ENCODE measurements at regions not wholly inside any gene's neighbourhood (a gene's known extent, or its start where the extent isn't known, plus 50 kb on each side); places are given as distances from the start of the nearest gene placed in this dataset.

- Histone ChIP-seq H3K4me1 (replicated peaks) (no peaks in the 10 kb centered on the region), H3K36me3 (no peaks in the 10 kb centered on the region), H3K27me3 (replicated peaks; ENCODE audit: insufficient read depth) (no peaks in the 10 kb centered on the region), H3K27ac (no peak overlapping the region), H3K4me3 (no peak overlapping the region), H3K9me3 (no peaks in the 10 kb centered on the region)
- TF ChIP-seq POLR2AphosphoS5 (IDR thresholded peaks at IDR 0.05) (no peak), POLR2A (IDR thresholded peaks at IDR 0.05) (no peak), CTCF (IDR thresholded peaks at IDR 0.05) (no peak)
- DNase-seq (ENCODE audit: low spot score), result no peak
- intact Hi-C loops (cut with DNase I), result no loop called here
- 73% methylated on average over 4 of the region's 4 CpGs for WGBS
These were observed 273.1 kb downstream of the C12orf50 start for GRCh38 chr12:87756111-87756510.

- no peaks in the 10 kb centered on the region for H3K27me3 ChIP-seq (replicated peaks; ENCODE audit: insufficient read depth)
- no peak overlapping the region for H3K27ac ChIP-seq
- WGBS, result 65% methylated on average over 2 of the region's 2 CpGs
- no peaks in the 10 kb centered on the region for H3K4me1 ChIP-seq (replicated peaks)
- intact Hi-C loops (cut with DNase I), result no loop called here
- TF ChIP-seq CTCF (IDR thresholded peaks at IDR 0.05) (no peak), POLR2AphosphoS5 (IDR thresholded peaks at IDR 0.05) (peak; percentile 11)
- no peaks in the 10 kb centered on the region for H3K36me3 ChIP-seq
- no peak overlapping the region for H3K4me3 ChIP-seq
- H3K9me3 ChIP-seq, result no peaks in the 10 kb centered on the region
- no peak for DNase-seq (ENCODE audit: low spot score)
These were observed 300.1 kb downstream of the C12orf50 start for GRCh38 chr12:87728931-87729593.

GRCh38 chr12:87720967-87721366, 308.2 kb downstream of the C12orf50 start:
- no peak for TF ChIP-seq POLR2AphosphoS5 (IDR thresholded peaks at IDR 0.05)
- TF ChIP-seq POLR2A (IDR thresholded peaks at IDR 0.05), result no peak
- no peak for TF ChIP-seq CTCF (IDR thresholded peaks at IDR 0.05)
- H3K4me1 ChIP-seq (replicated peaks), result no peaks in the 10 kb centered on the region
- H3K27ac ChIP-seq, result no peak overlapping the region
- no peaks in the 10 kb centered on the region for H3K9me3 ChIP-seq
- intact Hi-C loops (cut with DNase I), result no loop called here
- WGBS, result 62% methylated on average over 3 of the region's 3 CpGs
- no peaks in the 10 kb centered on the region for H3K27me3 ChIP-seq (replicated peaks; ENCODE audit: insufficient read depth)
- no peak for DNase-seq (ENCODE audit: low spot score)
- H3K36me3 ChIP-seq, result no peaks in the 10 kb centered on the region
- no peak overlapping the region for H3K4me3 ChIP-seq

DNA sequence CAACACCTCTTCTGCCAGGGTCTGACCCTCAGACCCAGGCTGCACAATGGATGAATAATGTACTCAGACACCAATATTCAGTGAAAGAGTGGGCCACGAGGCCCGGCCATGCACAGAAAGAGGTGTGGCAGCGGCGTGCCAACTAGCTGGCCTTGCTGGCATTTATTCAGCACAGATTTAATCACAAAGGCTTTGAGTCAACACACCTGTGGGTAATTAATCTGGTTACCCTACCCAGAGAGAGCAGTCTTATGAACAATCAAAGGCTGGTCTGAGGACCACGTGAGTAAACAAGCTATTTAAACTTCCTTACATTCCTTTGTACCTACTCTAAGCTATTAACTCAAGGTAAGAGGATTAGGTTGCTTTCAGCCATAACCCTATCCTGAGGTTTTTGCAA, 324.8 kb downstream of the C12orf50 start:
- intact Hi-C loops (cut with DNase I), result no loop called here
- Histone ChIP-seq H3K36me3 (no peaks in the 10 kb centered on the region), H3K27me3 (replicated peaks; ENCODE audit: insufficient read depth) (no peaks in the 10 kb centered on the region), H3K4me3 (no peak overlapping the region), H3K27ac (no peak overlapping the region), H3K9me3 (no peaks in the 10 kb centered on the region), H3K4me1 (replicated peaks) (no peaks in the 10 kb centered on the region)
- DNase-seq (ENCODE audit: low spot score), result no peak
- no peak for TF ChIP-seq CTCF (IDR thresholded peaks at IDR 0.05)
- TF ChIP-seq POLR2AphosphoS5 (IDR thresholded peaks at IDR 0.05), result no peak
- TF ChIP-seq POLR2A (IDR thresholded peaks at IDR 0.05), result no peak
- WGBS, result 23% methylated on average over 5 of the region's 5 CpGs

- TF ChIP-seq CTCF (IDR thresholded peaks at IDR 0.05) (no peak), POLR2AphosphoS5 (IDR thresholded peaks at IDR 0.05) (no peak), POLR2A (IDR thresholded peaks at IDR 0.05) (no peak)
- no peak for DNase-seq (ENCODE audit: low spot score)
- no peaks in the 10 kb centered on the region for H3K9me3 ChIP-seq
- no peak overlapping the region for H3K4me3 ChIP-seq
- H3K4me1 ChIP-seq (replicated peaks), result no peaks in the 10 kb centered on the region
- no peaks in the 10 kb centered on the region for H3K27me3 ChIP-seq (replicated peaks; ENCODE audit: insufficient read depth)
- WGBS, result 92% methylated on average over 7 of the region's 7 CpGs
- H3K36me3 ChIP-seq, result no peaks in the 10 kb centered on the region
- intact Hi-C loops (cut with DNase I), result no loop called here
- no peak overlapping the region for H3K27ac ChIP-seq
These were observed 338.9 kb downstream of the C12orf50 start for GRCh38 chr12:87690236-87690810.

Data from prostate gland (tissue), 2 donors.